Glomerular visceral epithelial cell (primary cell): ENCODE measurements at regions not wholly inside any gene's neighbourhood (a gene's known extent, or its start where the extent isn't known, plus 50 kb on each side); places are given as distances from the start of the nearest gene placed in this dataset.
"Not testable (repeated sequence)": the region's sequence is repeated elsewhere in the genome, so short reads cannot be mapped to it uniquely, and the experiment has no call there.

Source experiments
- DNase-seq: peaks from one replicate; pipeline ENCODE4 v3.0.0-alpha.2; 2016; ENCODE audit errors: extremely low spot score

GRCh38 chr10:17538941-17539340 is 78.2 kb downstream of the HACD1 start:
- no peak for DNase-seq

DNA sequence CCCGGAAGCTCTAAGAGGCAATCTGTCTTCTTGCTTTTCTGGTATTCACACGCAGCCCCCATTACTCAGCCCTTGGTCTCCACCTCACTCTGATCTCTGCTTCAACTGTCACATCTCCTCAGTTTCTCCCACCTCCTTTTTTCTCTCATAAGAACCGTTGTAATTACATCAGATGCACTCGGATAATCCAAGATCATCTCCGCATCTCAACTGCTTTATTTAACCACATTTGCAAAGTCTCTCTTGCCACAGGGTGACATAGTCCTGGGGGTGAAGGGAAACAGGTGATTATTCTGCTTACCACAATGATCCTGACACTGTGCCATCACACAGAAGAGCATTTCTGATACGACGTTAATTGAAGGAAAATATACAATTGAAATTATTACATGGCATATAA is 79.9 kb downstream of the HACD1 start:
- no peak for DNase-seq

- DNase-seq = no peak
Measured at GRCh38 chr10:17536221-17536620, 81.0 kb downstream of the HACD1 start.

DNA sequence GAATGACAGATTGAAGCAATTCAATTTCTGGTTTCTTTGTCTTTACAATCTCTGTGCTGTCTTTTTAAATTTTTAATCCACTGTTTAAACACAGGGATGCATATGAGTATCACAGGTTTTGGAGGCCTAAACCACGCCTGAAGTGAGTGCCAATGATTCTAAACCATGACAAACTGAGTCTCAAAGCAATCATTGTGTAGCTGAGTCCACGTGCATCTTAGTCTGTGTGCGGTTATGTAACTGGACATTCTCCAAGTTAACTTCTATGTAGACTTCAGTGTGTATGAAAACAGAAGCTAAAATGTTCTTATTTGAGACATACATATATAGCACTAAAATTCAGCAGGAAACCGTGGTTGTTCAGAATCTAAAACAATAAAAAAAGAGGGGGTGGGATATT is 79.3 kb upstream of the ST8SIA6 start:
- no peak for DNase-seq

DNA sequence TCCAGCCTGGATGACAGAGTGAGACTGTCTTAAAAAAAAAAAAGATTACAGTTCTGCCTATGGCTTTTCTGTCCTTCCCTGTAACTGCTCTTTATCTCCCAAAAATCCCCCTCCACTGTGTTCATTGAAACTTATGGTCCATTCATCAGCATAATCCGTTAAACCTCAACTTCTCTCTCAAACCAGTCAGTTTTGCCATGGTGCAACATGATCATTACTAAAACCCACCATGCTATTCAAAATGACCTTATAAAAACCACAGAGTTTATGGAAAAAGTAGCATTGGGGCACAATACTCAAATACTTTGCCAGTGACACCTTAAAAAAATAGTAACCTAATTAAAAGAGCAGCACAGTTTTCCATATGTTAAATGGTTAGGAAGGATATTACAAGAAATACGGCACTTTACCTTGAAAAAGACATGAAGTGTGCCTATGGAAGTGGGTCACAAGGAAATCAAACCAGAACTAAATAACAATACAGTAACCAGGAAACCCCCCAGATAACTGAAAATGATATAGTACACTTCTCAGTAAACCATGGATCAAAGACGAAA is 74.0 kb upstream of the ST8SIA6 start:
- DNase-seq = no peak

DNA sequence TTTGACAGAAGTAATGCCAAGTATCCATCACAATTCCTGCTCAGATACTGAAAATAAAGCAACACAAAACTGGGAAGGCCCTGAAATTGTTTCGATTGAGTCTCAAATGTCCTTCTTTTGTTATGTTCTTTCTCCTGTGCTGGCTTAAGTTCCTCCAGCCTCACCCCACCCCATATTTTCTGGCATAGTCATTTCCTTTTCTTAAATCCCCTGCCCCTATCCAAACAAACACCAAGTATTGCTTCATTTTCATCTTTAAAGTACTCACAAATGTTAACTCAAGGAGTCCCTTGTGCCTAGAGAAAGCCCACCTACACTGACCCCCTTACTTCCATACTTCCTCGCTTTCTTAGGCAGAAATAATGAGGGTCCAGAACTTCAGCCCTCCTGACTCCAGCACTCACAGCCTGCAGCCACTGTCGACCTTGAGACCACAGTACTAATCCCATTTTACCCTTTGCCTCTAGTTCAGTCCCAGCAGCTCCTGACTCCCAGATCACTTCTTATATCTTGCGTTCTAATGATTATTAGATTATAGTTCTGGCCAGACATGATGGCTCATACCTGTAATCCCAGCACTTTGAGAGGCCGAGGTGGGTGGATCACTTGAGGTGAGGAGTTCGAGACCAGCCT is 73.2 kb upstream of the ST8SIA6 start:
- DNase-seq = no peak

- not testable (repeated sequence) for DNase-seq
Measured at GRCh38 chr10:17526571-17526970, 72.2 kb upstream of the ST8SIA6 start.

GRCh38 chr10:17523917-17524316 is 69.5 kb upstream of the ST8SIA6 start:
- DNase-seq = no peak

GRCh38 chr10:17523246-17523753 is 68.9 kb upstream of the ST8SIA6 start:
- DNase-seq = no peak

DNA sequence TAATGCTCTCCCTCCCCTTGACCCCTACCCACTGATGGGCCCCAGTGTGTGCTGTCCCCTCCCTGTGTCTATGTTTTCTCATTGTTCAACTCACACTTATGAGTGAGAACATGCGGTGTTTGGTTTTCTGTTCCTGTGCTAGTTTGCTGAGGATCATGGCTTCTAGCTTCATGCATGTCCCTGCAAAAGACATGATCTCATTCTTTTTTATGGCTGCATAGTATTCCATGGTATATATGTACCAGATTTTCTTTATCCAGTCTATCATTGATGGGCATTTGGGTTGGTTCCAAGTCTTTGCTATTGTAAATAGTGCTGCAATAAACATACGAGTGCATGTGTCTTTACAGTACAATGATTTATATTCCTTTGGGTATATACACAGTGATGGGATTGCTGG is 67.9 kb upstream of the ST8SIA6 start:
- not testable (repeated sequence) for DNase-seq

DNA sequence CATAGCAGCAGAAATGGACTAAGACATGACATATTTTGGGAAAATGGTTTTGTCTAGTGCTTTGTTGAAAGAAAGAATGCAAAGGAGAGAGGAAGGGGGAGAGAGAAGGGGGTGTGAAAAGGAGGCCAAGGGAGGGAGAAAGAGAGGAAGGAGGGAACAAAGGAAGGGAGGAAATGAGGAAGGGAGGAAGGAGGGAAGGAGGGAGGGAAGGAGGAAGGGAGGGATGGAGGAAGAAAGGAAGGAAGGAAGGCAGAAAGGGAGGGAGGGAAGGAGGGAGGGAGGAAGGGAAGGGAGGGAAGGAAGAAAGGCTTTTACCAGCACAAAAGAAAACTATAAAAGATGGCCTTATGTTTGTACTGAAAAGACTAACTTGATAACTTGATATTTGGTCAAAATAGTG is 65.1 kb upstream of the ST8SIA6 start:
- no peak for DNase-seq

DNA sequence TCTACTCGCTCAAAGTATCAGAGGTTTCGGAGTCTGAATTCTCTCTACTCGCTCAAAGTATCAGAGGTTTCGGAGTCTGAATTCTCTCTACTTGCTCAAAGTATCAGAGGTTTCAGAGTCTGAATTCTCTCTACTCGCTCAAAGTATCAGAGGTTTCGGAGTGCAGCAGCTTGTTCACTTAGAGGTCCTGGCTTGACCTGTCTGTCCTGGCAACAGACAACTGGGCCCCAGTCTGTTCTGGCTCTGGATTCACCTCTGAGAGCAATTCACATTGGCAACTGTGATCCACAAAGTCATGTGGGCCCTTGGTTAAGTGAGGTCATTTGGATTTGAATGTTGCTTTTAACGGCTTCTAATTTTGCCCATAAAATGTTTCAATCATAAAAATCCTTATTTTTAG is 63.9 kb upstream of the ST8SIA6 start:
- DNase-seq = no peak

- DNase-seq = peak; percentile 92
Measured at GRCh38 chr10:17516376-17516775, 62.0 kb upstream of the ST8SIA6 start.

DNA sequence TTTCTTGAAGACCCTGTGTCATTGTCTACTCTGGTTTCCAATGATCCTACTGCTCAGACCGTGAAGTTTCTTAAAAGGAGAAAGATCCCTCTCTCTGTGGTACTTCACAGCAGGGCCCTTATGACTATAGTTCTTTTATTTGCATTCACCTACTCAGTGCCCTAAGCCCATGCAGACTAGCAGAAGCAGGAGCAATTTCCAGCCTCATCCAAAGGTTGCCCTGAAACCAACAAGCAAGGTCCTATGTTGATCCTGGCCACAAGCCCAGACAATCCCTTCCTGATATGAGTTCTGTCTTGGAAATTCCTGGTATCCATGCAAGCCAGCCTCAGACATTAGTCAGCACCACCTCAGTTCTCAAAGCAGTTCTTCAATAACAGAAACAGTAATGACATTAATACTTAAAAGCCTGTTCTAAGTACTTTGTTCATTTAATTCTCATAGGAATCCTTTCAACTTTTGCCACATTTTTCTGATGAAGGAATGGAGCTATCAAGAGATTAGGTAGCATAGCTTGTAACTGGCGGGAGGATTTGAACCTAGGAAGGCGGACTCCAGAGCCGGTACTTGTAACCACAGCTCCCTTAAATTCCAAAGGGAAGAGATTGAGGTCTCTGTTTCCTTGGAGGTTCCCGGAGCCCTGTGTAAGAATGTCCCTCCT is 58.1 kb upstream of the ST8SIA6 start:
- peak; percentile 97 for DNase-seq

DNA sequence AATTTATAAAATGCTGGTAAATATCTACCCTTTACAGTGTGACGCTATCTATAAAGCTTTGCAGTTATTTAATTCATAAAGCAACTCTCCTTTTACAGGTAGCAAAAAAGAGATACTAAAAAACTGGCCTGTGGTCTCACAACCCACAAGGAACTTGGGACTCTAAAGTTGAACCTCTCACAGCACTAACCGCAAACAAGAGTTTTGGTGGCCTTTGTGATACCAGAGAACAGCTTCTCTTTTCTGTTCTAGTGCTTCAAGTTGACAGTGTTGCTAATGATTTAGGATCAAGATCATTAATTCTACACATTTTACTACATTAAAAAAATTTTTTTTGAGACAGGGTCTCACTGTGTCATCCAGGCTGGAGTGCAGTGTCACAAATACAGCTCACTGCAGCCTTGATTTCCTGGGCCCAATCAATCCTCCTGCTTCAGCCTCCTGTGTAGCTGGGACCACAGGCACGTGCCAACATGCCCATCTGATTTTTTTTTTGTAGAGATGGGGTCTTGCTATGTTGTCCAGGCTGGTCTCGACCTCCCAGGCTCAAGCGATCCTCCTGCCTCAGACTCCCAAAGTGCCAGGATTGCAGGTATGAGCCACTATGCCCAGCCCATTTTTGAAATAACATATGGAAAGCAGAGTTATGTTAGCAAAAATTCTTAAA is 56.0 kb upstream of the ST8SIA6 start:
- DNase-seq = no peak

DNA sequence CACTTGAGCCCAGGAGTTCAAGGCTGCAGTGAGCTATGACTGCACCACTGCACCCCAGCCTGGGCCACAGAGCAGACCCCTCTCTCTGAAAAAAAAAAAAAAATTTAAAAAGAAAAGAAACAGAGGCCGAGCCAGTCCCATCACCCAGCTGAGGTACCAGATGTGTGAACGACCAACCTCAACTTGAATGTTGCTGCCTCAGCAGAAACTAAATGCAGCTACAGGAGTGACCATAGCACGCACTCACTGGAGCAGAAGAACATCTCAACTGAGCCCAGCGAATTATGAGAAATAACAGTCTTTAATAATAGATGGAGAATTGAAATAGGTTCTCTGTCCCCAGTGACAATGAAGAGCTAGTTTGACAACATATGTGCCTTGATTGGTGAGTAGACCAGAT is 53.1 kb upstream of the ST8SIA6 start:
- DNase-seq = no peak

- no peak for DNase-seq
Measured at GRCh38 chr10:17506856-17507471, 52.6 kb upstream of the ST8SIA6 start.

DNA sequence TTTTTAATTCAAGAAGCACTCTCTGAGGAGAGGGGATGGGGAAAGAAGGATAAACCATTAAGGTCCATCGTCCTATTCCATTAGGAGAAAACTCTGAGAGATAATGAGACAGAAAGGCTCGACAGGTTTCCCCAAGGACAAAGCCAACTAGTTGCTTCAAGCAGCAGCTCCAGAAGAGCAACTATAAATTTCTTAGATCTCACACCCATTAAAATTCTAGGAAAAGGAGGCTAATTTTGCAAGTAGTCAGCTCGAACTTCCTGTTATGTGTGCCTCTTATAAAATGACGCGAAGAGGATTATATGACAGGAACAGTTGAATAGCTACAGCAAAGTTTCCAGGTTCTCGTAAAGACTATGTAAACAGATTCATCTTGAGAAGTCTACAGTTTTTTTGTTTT is 52.0 kb upstream of the ST8SIA6 start:
- DNase-seq = no peak

DNA sequence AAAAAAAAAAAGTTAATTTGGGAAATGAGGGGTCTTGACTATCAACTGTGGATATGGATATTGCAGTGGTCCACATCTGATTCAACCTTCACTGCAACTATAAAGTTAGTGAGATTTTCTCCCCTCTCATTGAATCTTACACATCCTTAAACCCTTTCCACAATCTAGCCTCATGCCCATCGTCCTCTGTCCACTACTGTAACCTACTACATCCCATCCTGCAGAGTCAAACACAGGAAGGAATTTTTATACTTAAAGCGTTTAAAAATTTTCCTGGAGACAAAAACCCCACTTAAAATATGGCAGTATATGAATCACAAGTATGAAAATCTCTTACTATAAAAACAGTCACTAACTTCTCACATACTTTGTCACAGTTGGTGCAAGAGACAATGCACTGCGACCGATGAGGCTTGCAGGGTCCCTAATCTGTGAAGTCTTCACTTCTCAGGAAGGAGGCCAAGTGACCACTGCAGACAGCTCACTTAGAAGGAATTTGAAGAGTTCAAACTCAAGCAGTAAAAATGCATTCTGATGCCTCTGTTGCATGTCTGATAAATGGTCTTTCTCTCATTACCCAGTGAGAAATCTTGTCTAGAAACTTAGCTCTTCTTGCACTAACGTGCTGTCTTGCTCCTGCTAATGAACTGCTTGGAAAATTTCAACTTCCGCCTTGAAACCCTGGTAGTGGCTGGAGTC is 50.3 kb upstream of the ST8SIA6 start:
- DNase-seq = peak; percentile 55
